ENCODE measurements at regions not wholly inside any gene's neighbourhood (a gene's known extent, or its start where the extent isn't known, plus 50 kb on each side); places are given as distances from the start of the nearest gene placed in this dataset.

- DNase-seq (ENCODE audit: low read depth in 2 of 3, low spot score in 2 of 3), result no peak
These were observed 169.2 kb upstream of the B3GALT2 start for GRCh38 chr1:193355626-193356025.

- DNase-seq (ENCODE audit: low read depth in 2 of 3, low spot score in 2 of 3), result no peak
These were observed 168.8 kb upstream of the B3GALT2 start for GRCh38 chr1:193355178-193355577.

GRCh38 chr1:193348769-193349535, 162.5 kb upstream of the B3GALT2 start:
- no peak for DNase-seq (ENCODE audit: low read depth in 2 of 3, low spot score in 2 of 3)

GRCh38 chr1:193348091-193348768, 161.8 kb upstream of the B3GALT2 start:
- DNase-seq (ENCODE audit: low read depth in 2 of 3, low spot score in 2 of 3), result no peak

GRCh38 chr1:193346085-193346484, 159.7 kb upstream of the B3GALT2 start:
- DNase-seq (ENCODE audit: low read depth in 2 of 3, low spot score in 2 of 3), result no peak

- no peak for DNase-seq (ENCODE audit: low read depth in 2 of 3, low spot score in 2 of 3)
These were observed 156.4 kb upstream of the B3GALT2 start for GRCh38 chr1:193342811-193343210.

- DNase-seq (ENCODE audit: low read depth in 2 of 3, low spot score in 2 of 3), result no peak
These were observed 153.9 kb upstream of the B3GALT2 start for GRCh38 chr1:193340331-193340730.

GRCh38 chr1:193339401-193339800, 153.0 kb upstream of the B3GALT2 start:
- DNase-seq (ENCODE audit: low read depth in 2 of 3, low spot score in 2 of 3), result no peak

GRCh38 chr1:193338194-193338593, 151.8 kb upstream of the B3GALT2 start:
- no peak for DNase-seq (ENCODE audit: low read depth in 2 of 3, low spot score in 2 of 3)

GRCh38 chr1:193335806-193336428, 149.5 kb upstream of the B3GALT2 start:
- DNase-seq (ENCODE audit: low read depth in 2 of 3, low spot score in 2 of 3), result no peak

- DNase-seq (ENCODE audit: low read depth in 2 of 3, low spot score in 2 of 3), result no peak
These were observed 146.8 kb upstream of the B3GALT2 start for GRCh38 chr1:193333166-193333565.

GRCh38 chr1:193326296-193326695, 139.9 kb upstream of the B3GALT2 start:
- DNase-seq (ENCODE audit: low read depth in 2 of 3, low spot score in 2 of 3), result no peak

- no peak for DNase-seq (ENCODE audit: low read depth in 2 of 3, low spot score in 2 of 3)
These were observed 139.4 kb upstream of the B3GALT2 start for GRCh38 chr1:193325771-193326170.

GRCh38 chr1:193325042-193325441, 138.6 kb upstream of the B3GALT2 start:
- no peak for DNase-seq (ENCODE audit: low read depth in 2 of 3, low spot score in 2 of 3)

GRCh38 chr1:193322211-193322610, 135.8 kb upstream of the B3GALT2 start:
- no peak for DNase-seq (ENCODE audit: low read depth in 2 of 3, low spot score in 2 of 3)

- DNase-seq (ENCODE audit: low read depth in 2 of 3, low spot score in 2 of 3), result no peak
These were observed 134.9 kb upstream of the B3GALT2 start for GRCh38 chr1:193321242-193321840.

GRCh38 chr1:193320270-193320669, 133.9 kb upstream of the B3GALT2 start:
- no peak for DNase-seq (ENCODE audit: low read depth in 2 of 3, low spot score in 2 of 3)

- DNase-seq (ENCODE audit: low read depth in 2 of 3, low spot score in 2 of 3), result no peak
These were observed 131.9 kb upstream of the B3GALT2 start for GRCh38 chr1:193318347-193318746.

GRCh38 chr1:193313354-193314140, 127.1 kb upstream of the B3GALT2 start:
- DNase-seq (ENCODE audit: low read depth in 2 of 3, low spot score in 2 of 3), result no peak

- no peak for DNase-seq (ENCODE audit: low read depth in 2 of 3, low spot score in 2 of 3)
These were observed 126.0 kb upstream of the B3GALT2 start for GRCh38 chr1:193312432-193312831.

Measured in activated CD8-positive, alpha-beta memory T cell treated with anti-CD3 and anti-CD28 coated beads for 48 hours (primary cell).